K562 (cell line): ENCODE measurements at regions not wholly inside any gene's neighbourhood (a gene's known extent, or its start where the extent isn't known, plus 50 kb on each side); places are given as distances from the start of the nearest gene placed in this dataset.

ENCODE experiments used
- ASH1L ChIP-seq: fragments of 450-650 bp; IDR thresholded peaks from 2 replicates; pipeline ENCODE4 v1.6.1; 2018; ENCODE audit warnings: borderline replicate concordance, mild to moderate bottlenecking, low read depth; ENCODE audit not compliant: partially characterized antibody
- CEBPZ ChIP-seq: fragments of 150-350 bp; IDR thresholded peaks from 2 replicates; pipeline ENCODE4 v1.6.1; 2014; ENCODE audit warnings: low read depth, mild to moderate bottlenecking, low read length, borderline replicate concordance
- GATA2 ChIP-seq: sonication (generic); formaldehyde crosslinking; IDR thresholded peaks from 2 replicates; pipeline ENCODE4 v1.4.0; 2020; ENCODE audit warnings: mild to moderate bottlenecking, missing genetic modification reagents
- HMG20B ChIP-seq: fragments of 250-450 bp; sonication (Bioruptor Pico); IDR thresholded peaks from 2 replicates; pipeline ENCODE4 v1.5.0; 2021; ENCODE audit warnings: mild to moderate bottlenecking
- LARP7 ChIP-seq: fragments of 450-650 bp; IDR thresholded peaks from 2 replicates; pipeline ENCODE4 v1.6.1; 2016
- MTA2 ChIP-seq: fragments of 450-650 bp; IDR thresholded peaks from 2 replicates; pipeline ENCODE4 v1.6.1; 2016; ENCODE audit warnings: low read depth
- NR2F6 ChIP-seq: fragments of 450-650 bp; formaldehyde crosslinking; IDR thresholded peaks from 2 replicates; pipeline ENCODE4 v1.4.0; 2020; ENCODE audit warnings: mild to moderate bottlenecking
- PHB2 ChIP-seq: fragments of 450-650 bp; IDR thresholded peaks from 2 replicates; pipeline ENCODE4 v1.6.1; 2017; ENCODE audit warnings: low read depth
- RBM14 ChIP-seq: fragments of 200-400 bp; formaldehyde crosslinking; IDR thresholded peaks from 2 replicates; pipeline ENCODE4 v1.6.1; 2018; ENCODE audit warnings: low read depth, mild to moderate bottlenecking, low read length, moderate library complexity, borderline replicate concordance; ENCODE audit not compliant: insufficient read depth
- RBM34 ChIP-seq: fragments of 200-400 bp; formaldehyde crosslinking; IDR thresholded peaks from 2 replicates; pipeline ENCODE4 v1.6.1; 2018; ENCODE audit warnings: low read length, borderline replicate concordance; ENCODE audit not compliant: insufficient read depth
- SIX5 ChIP-seq, 2 experiments: IDR thresholded peaks; 2 replicates each; pipeline ENCODE4 v1.6.1; 2011; ENCODE audit warnings: low read length in 2 of 2, borderline replicate concordance in 1 of 2, low read depth in 1 of 2, mild to moderate bottlenecking in 1 of 2, moderate library complexity in 1 of 2; ENCODE audit not compliant: insufficient read depth in 1 of 2
- SNRNP70 ChIP-seq: fragments of 200-400 bp; formaldehyde crosslinking; optimal IDR thresholded peaks from 2 replicates; pipeline ENCODE3; 2017; ENCODE audit warnings: low read depth, low read length
- TAF9B ChIP-seq: fragments of 450-650 bp; IDR thresholded peaks from 2 replicates; pipeline ENCODE4 v1.6.1; 2018; ENCODE audit warnings: mild to moderate bottlenecking; ENCODE audit not compliant: partially characterized antibody
- TCFL5 ChIP-seq: fragments of 250-450 bp; sonication (Bioruptor Pico); conservative IDR thresholded peaks from 2 replicates; pipeline ENCODE4 v1.6.1; 2021; ENCODE audit warnings: mild to moderate bottlenecking, moderate library complexity, matching md5 sums
- TEAD2 ChIP-seq: fragments of 450-650 bp; IDR thresholded peaks from 2 replicates; pipeline ENCODE4 v1.6.1; 2016; ENCODE audit warnings: missing genetic modification characterization, control low read depth, missing compliant biosample characterization
- ZNF143 ChIP-seq: sonication (generic); formaldehyde crosslinking; IDR thresholded peaks from 2 replicates; pipeline ENCODE4 v1.9.0; 2022; ENCODE audit warnings: mild to moderate bottlenecking, missing genetic modification reagents
- ZNF586 ChIP-seq: fragments of 450-650 bp; formaldehyde crosslinking; conservative IDR thresholded peaks from 2 replicates; pipeline ENCODE4 v1.4.0; 2020; ENCODE audit warnings: mild to moderate bottlenecking, moderate library complexity
- ZNF699 ChIP-seq: fragments of 250-450 bp; sonication (Bioruptor Pico); IDR thresholded peaks from 2 replicates; pipeline ENCODE4 v1.8.0; 2021; ENCODE audit warnings: mild to moderate bottlenecking, moderate library complexity; ENCODE audit not compliant: insufficient replicate concordance
- ZSCAN32 ChIP-seq: fragments of 450-650 bp; formaldehyde crosslinking; IDR thresholded peaks from 2 replicates; pipeline ENCODE4 v1.4.0; 2020; ENCODE audit warnings: mild to moderate bottlenecking, moderate library complexity
- TF ChIP-seq, protein P1 (sequence below): sonication (generic); formaldehyde crosslinking; IDR thresholded peaks from 2 replicates; pipeline ENCODE4 v1.8.0; 2022; ENCODE audit warnings: mild to moderate bottlenecking, missing genetic modification reagents
- TF ChIP-seq, protein P2 (sequence below): fragments of 250-450 bp; sonication (Bioruptor Pico); IDR thresholded peaks from 2 replicates; pipeline ENCODE4 v1.4.0; 2020; ENCODE audit warnings: mild to moderate bottlenecking, moderate library complexity, borderline replicate concordance

DNA sequence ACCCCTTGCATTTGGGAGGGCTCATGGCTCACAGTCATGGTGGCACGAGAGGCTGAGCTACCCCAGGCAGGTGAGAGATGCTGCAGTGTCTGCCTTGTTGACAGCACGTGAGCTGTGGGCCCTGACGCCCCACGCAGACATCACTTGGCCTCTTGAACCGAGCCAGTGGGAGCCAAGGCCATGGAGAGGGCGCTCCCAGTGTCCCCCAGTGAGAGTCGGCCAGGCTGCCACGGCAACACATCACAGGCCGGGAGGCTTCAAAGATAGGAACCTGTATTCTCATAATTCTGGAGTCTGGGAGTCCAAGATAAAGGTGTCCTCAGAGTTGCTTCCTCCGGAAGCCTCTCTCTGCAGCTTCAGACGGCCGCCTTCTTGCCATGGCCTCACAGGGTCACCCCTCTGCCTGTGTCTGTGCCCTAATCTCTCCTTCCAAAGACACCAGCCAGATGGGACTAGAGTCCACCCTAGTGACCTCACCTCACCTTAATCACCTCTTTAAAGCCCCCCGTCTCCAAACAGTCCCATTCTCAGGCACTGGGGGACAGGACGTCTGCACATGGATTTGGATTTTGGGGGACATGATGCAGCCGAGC lies 119.6 kb downstream of the KLF6 start (continued):
- TF ChIP-seq HMG20B = no peak
- TF ChIP-seq ZNF586 (CRISPR knock-in tag) = no peak
- TF ChIP-seq ZNF699 (CRISPR knock-in tag) = no peak
- TF ChIP-seq, protein P1, sequence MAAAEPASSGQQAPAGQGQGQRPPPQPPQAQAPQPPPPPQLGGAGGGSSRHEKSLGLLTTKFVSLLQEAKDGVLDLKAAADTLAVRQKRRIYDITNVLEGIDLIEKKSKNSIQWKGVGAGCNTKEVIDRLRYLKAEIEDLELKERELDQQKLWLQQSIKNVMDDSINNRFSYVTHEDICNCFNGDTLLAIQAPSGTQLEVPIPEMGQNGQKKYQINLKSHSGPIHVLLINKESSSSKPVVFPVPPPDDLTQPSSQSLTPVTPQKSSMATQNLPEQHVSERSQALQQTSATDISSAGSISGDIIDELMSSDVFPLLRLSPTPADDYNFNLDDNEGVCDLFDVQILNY (CRISPR knock-in tag) = 0 out of 2 replicates have a peak, but pooled peaks have one; percentile 24
- no peak for TF ChIP-seq RBM34
- TF ChIP-seq ASH1L = no peak
- peak; percentile 86 for TF ChIP-seq PHB2
- TF ChIP-seq TEAD2 (tag) = no peak
- TF ChIP-seq, protein P2, sequence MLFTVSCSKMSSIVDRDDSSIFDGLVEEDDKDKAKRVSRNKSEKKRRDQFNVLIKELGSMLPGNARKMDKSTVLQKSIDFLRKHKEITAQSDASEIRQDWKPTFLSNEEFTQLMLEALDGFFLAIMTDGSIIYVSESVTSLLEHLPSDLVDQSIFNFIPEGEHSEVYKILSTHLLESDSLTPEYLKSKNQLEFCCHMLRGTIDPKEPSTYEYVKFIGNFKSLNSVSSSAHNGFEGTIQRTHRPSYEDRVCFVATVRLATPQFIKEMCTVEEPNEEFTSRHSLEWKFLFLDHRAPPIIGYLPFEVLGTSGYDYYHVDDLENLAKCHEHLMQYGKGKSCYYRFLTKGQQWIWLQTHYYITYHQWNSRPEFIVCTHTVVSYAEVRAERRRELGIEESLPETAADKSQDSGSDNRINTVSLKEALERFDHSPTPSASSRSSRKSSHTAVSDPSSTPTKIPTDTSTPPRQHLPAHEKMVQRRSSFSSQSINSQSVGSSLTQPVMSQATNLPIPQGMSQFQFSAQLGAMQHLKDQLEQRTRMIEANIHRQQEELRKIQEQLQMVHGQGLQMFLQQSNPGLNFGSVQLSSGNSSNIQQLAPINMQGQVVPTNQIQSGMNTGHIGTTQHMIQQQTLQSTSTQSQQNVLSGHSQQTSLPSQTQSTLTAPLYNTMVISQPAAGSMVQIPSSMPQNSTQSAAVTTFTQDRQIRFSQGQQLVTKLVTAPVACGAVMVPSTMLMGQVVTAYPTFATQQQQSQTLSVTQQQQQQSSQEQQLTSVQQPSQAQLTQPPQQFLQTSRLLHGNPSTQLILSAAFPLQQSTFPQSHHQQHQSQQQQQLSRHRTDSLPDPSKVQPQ (CRISPR knock-in tag) = no peak
- no peak for TF ChIP-seq ZSCAN32 (CRISPR knock-in tag)
- no peak for TF ChIP-seq RBM14
- peak; percentile 43 for TF ChIP-seq TAF9B
- TF ChIP-seq NR2F6 (CRISPR knock-in tag) = no peak
- no peak for TF ChIP-seq TCFL5 (CRISPR knock-in tag)
- no peak for TF ChIP-seq ZNF143
- TF ChIP-seq CEBPZ = no peak
- TF ChIP-seq SIX5 (IDR thresholded peaks at IDR 0.05; ENCODE audit: borderline replicate concordance in 1 of 2, insufficient read depth in 1 of 2, low read depth in 1 of 2, low read length in 2 of 2) = no peak
- no peak for TF ChIP-seq LARP7
- TF ChIP-seq SNRNP70 = no peak
- TF ChIP-seq MTA2 = peak; percentile 92
- TF ChIP-seq GATA2 (CRISPR knock-in tag) = peak; percentile 96
